ENCODE measurements at regions not wholly inside any gene's neighbourhood (a gene's known extent, or its start where the extent isn't known, plus 50 kb on each side); places are given as distances from the start of the nearest gene placed in this dataset.

DNA sequence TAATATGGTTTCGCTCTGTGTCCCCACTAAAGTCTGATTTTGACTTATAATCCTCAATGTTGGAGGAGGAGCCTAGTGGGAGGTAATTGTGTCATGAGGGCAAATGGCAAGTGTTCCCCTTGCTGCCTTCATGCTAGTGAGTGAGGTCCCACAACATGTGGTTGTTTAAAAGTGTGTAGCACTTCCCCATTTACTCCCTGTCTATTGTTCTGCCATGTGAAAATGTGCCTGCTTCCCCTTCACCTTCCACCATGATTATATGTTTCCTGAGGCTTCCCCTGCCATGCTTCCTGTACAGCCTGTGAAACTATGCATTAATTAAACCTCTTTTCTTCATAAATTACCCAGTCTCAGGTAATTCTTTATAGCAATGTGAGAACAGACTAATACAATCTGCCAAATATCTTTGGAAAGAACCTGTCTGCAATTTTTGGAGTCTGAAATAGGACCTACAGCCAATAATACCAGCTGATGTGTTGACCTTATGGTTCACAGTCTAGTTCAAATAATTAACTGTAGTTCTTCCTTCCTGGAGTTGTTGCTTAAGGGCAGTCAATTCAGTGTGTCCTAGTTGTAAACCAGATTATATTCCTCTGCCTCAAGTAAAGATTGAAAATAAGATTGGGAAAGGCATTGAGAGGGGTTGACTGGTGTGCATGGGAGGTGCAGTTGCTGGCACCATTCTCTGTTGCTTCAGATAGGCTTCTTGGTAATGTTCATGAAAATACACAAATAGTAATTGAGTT lies 1442.9 kb downstream of the SLITRK1 start:
- Histone ChIP-seq H3K4me2 (ENCODE audit: low read length) (no peak overlapping the region), H3K4me3 (ENCODE audit: low read depth, low read length, poor library complexity, severe bottlenecking) (no peak overlapping the region), H3K79me2 (ENCODE audit: insufficient read depth, low read depth, low read length) (no peaks in the 10 kb centered on the region), H4K20me1 (ENCODE audit: insufficient read depth, low read length) (no peaks in the 10 kb centered on the region), H3K36me3 (ENCODE audit: insufficient read depth, low read length) (no peaks in the 10 kb centered on the region), H3K4me1 (ENCODE audit: insufficient read depth, low read length, poor library complexity, severe bottlenecking) (no peaks in the 10 kb centered on the region), H2AFZ (ENCODE audit: low read length) (no peak overlapping the region), H3K27ac (ENCODE audit: low read depth, low read length, poor library complexity, severe bottlenecking) (no peak overlapping the region), H3K9me3 (ENCODE audit: low read length) (0 out of 2 replicates have a peak, but pooled peaks cover 12% of the 10 kb centered on the region), H3K9me2 (ENCODE audit: insufficient read depth, low read length) (no peaks in the 10 kb centered on the region)
- no TSS peak for BruUV-seq (replicated peaks)
- ChIA-PET POLR2A (interaction anchor here (1.5 kb wide), 1 partner anchor 16 kb away, joined by 5 read pairs; no protein-coding TSS in a partner anchor), CTCF (ENCODE audit: unreplicated experiment) (no interaction called here)
- TF ChIP-seq, protein P1, sequence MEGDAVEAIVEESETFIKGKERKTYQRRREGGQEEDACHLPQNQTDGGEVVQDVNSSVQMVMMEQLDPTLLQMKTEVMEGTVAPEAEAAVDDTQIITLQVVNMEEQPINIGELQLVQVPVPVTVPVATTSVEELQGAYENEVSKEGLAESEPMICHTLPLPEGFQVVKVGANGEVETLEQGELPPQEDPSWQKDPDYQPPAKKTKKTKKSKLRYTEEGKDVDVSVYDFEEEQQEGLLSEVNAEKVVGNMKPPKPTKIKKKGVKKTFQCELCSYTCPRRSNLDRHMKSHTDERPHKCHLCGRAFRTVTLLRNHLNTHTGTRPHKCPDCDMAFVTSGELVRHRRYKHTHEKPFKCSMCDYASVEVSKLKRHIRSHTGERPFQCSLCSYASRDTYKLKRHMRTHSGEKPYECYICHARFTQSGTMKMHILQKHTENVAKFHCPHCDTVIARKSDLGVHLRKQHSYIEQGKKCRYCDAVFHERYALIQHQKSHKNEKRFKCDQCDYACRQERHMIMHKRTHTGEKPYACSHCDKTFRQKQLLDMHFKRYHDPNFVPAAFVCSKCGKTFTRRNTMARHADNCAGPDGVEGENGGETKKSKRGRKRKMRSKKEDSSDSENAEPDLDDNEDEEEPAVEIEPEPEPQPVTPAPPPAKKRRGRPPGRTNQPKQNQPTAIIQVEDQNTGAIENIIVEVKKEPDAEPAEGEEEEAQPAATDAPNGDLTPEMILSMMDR (conservative IDR thresholded peaks at IDR 0.05; ENCODE audit: low read length): no peak
- no peak for TF ChIP-seq EZH2phosphoT487 (IDR thresholded peaks at IDR 0.05; ENCODE audit: borderline replicate concordance, low read depth, low read length)
- intact Hi-C loops (cut with micrococcal nuclease; ENCODE audit: unreplicated experiment): no loop called here
- no peak for DNase-seq (ENCODE audit: low spot score)

DNA sequence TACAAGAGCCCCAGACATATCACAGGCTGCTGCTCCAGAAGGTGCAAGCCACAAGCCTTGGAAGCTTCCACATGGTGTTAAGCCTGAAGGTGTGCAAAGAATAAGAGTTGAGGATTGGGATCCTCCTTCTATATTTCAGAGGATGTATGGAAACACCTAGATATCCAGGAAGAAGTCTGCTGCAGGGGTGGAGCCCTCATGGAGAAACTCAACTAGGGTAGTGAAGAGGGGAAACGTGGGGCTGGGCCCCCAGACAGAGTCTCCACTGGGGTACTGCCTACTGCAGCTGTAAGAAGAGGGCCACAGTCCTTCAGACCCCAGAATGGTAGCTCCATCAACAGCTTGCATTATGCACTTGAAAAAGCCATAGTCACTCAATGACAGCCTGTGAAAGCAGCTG lies 1444.0 kb downstream of the SLITRK1 start:
- Histone ChIP-seq H3K27ac (ENCODE audit: low read depth, low read length, poor library complexity, severe bottlenecking) (no peak overlapping the region), H3K9me2 (ENCODE audit: insufficient read depth, low read length) (no peaks in the 10 kb centered on the region), H3K4me1 (ENCODE audit: insufficient read depth, low read length, poor library complexity, severe bottlenecking) (no peaks in the 10 kb centered on the region), H2AFZ (ENCODE audit: low read length) (no peak overlapping the region), H3K4me3 (ENCODE audit: low read depth, low read length, poor library complexity, severe bottlenecking) (no peak overlapping the region), H4K20me1 (ENCODE audit: insufficient read depth, low read length) (no peaks in the 10 kb centered on the region), H3K9me3 (ENCODE audit: low read length) (0 out of 2 replicates have a peak, but pooled peaks cover 12% of the 10 kb centered on the region), H3K36me3 (ENCODE audit: insufficient read depth, low read length) (no peaks in the 10 kb centered on the region), H3K4me2 (ENCODE audit: low read length) (no peak overlapping the region), H3K79me2 (ENCODE audit: insufficient read depth, low read depth, low read length) (no peaks in the 10 kb centered on the region)
- TF ChIP-seq EZH2phosphoT487 (IDR thresholded peaks at IDR 0.05; ENCODE audit: borderline replicate concordance, low read depth, low read length): no peak
- BruUV-seq (replicated peaks): no TSS peak
- ChIA-PET CTCF (ENCODE audit: unreplicated experiment) (no interaction called here), POLR2A (no interaction called here)
- no peak for DNase-seq (ENCODE audit: low spot score)
- intact Hi-C loops (cut with micrococcal nuclease; ENCODE audit: unreplicated experiment): no loop called here

DNA sequence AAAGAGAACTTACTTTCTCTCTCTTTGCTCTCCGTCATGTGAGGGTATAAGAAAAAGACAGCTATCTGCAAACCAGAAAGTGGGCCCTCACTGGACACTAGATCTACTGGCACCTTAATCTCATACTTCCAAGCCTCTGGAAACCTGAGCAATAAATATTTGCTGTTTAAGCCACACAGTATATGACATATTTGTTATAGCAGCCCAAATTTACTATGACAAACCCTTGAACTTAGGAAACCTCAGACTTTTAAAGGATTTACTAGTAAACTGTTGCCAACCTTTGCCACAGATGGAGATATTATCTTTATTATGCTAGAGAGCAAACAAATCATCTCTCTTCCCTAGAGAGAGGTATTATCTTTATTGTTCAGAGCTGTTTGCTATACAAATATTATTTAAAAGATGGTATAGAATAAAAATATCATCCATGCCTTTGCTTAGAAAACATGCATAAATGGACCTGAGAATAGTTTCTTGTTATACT lies 1446.1 kb downstream of the SLITRK1 start:
- no peak for DNase-seq (ENCODE audit: low spot score)
- TF ChIP-seq, protein P1 (conservative IDR thresholded peaks at IDR 0.05; ENCODE audit: low read length): no peak
- TF ChIP-seq EZH2phosphoT487 (IDR thresholded peaks at IDR 0.05; ENCODE audit: borderline replicate concordance, low read depth, low read length): no peak

More for the DNA sequence above, 1446.1 kb downstream of the SLITRK1 start:
- H3K4me1 ChIP-seq (ENCODE audit: insufficient read depth, low read length, poor library complexity, severe bottlenecking): no peaks in the 10 kb centered on the region
- no peaks in the 10 kb centered on the region for H3K36me3 ChIP-seq (ENCODE audit: insufficient read depth, low read length)
- H2AFZ ChIP-seq (ENCODE audit: low read length): no peak overlapping the region
- H3K27ac ChIP-seq (ENCODE audit: low read depth, low read length, poor library complexity, severe bottlenecking): no peak overlapping the region
- ChIA-PET POLR2A (no interaction called here), CTCF (ENCODE audit: unreplicated experiment) (no interaction called here)
- H3K9me3 ChIP-seq (ENCODE audit: low read length): 0 out of 2 replicates have a peak, but pooled peaks cover 12% of the 10 kb centered on the region
- intact Hi-C loops (cut with micrococcal nuclease; ENCODE audit: unreplicated experiment): no loop called here
- H3K9me2 ChIP-seq (ENCODE audit: insufficient read depth, low read length): no peaks in the 10 kb centered on the region
- no peaks in the 10 kb centered on the region for H4K20me1 ChIP-seq (ENCODE audit: insufficient read depth, low read length)
- no TSS peak for BruUV-seq (replicated peaks)
- no peak overlapping the region for H3K4me2 ChIP-seq (ENCODE audit: low read length)
- H3K79me2 ChIP-seq (ENCODE audit: insufficient read depth, low read depth, low read length): no peaks in the 10 kb centered on the region
- no peak overlapping the region for H3K4me3 ChIP-seq (ENCODE audit: low read depth, low read length, poor library complexity, severe bottlenecking)
